ENCODE measurements at regions not wholly inside any gene's neighbourhood (a gene's known extent, or its start where the extent isn't known, plus 50 kb on each side); places are given as distances from the start of the nearest gene placed in this dataset.

- TF ChIP-seq, protein P1, sequence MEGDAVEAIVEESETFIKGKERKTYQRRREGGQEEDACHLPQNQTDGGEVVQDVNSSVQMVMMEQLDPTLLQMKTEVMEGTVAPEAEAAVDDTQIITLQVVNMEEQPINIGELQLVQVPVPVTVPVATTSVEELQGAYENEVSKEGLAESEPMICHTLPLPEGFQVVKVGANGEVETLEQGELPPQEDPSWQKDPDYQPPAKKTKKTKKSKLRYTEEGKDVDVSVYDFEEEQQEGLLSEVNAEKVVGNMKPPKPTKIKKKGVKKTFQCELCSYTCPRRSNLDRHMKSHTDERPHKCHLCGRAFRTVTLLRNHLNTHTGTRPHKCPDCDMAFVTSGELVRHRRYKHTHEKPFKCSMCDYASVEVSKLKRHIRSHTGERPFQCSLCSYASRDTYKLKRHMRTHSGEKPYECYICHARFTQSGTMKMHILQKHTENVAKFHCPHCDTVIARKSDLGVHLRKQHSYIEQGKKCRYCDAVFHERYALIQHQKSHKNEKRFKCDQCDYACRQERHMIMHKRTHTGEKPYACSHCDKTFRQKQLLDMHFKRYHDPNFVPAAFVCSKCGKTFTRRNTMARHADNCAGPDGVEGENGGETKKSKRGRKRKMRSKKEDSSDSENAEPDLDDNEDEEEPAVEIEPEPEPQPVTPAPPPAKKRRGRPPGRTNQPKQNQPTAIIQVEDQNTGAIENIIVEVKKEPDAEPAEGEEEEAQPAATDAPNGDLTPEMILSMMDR (IDR thresholded peaks at IDR 0.05) = no peak
- no peak for TF ChIP-seq POLR2A (IDR thresholded peaks at IDR 0.05)
These were observed 61.7 kb upstream of the KCNMB2 start for GRCh38 chr3:178474526-178474925.
